ENCODE measurements at regions not wholly inside any gene's neighbourhood (a gene's known extent, or its start where the extent isn't known, plus 50 kb on each side); places are given as distances from the start of the nearest gene placed in this dataset.
"Not testable (repeated sequence)": the region's sequence is repeated elsewhere in the genome, so short reads cannot be mapped to it uniquely, and the experiment has no call there.

GRCh38 chr3:182420741-182421140 is 372.6 kb upstream of the ATP11B start:
- FAIRE-seq = no peak

- no peak for FAIRE-seq
Observed at GRCh38 chr3:182424006-182424405, 369.3 kb upstream of the ATP11B start.

GRCh38 chr3:182425926-182426718 is 367.2 kb upstream of the ATP11B start:
- FAIRE-seq = not testable (repeated sequence)

GRCh38 chr3:182431972-182432371 is 361.3 kb upstream of the ATP11B start:
- not testable (repeated sequence) for FAIRE-seq

- FAIRE-seq = no peak
Observed at GRCh38 chr3:182435860-182436259, 357.4 kb upstream of the ATP11B start.

- FAIRE-seq = no peak
Observed at GRCh38 chr3:182436547-182436946, 356.8 kb upstream of the ATP11B start.

GRCh38 chr3:182438398-182438797 is 354.9 kb upstream of the ATP11B start:
- no peak for FAIRE-seq

GRCh38 chr3:182440101-182440500 is 353.2 kb upstream of the ATP11B start:
- FAIRE-seq = no peak

- no peak for FAIRE-seq
Observed at GRCh38 chr3:182445576-182445975, 347.7 kb upstream of the ATP11B start.

GRCh38 chr3:182450942-182451787 is 342.1 kb upstream of the ATP11B start:
- FAIRE-seq = no peak

- FAIRE-seq = no peak
Observed at GRCh38 chr3:182451871-182452270, 341.4 kb upstream of the ATP11B start.

- no peak for FAIRE-seq
Observed at GRCh38 chr3:182455011-182455410, 338.3 kb upstream of the ATP11B start.

GRCh38 chr3:182460303-182460702 is 333.0 kb upstream of the ATP11B start:
- FAIRE-seq = no peak

- no peak for FAIRE-seq
Observed at GRCh38 chr3:182462152-182462551, 331.2 kb upstream of the ATP11B start.

GRCh38 chr3:182464513-182465145 is 328.7 kb upstream of the ATP11B start:
- FAIRE-seq = no peak

GRCh38 chr3:182465301-182466185 is 327.8 kb upstream of the ATP11B start:
- FAIRE-seq = no peak

- FAIRE-seq = no peak
Observed at GRCh38 chr3:182469086-182469485, 324.2 kb upstream of the ATP11B start.

- FAIRE-seq = no peak
Observed at GRCh38 chr3:182470187-182470586, 323.1 kb upstream of the ATP11B start.

GRCh38 chr3:182473191-182473710 is 320.1 kb upstream of the ATP11B start:
- no peak for FAIRE-seq

GRCh38 chr3:182478369-182478768 is 314.9 kb upstream of the ATP11B start:
- FAIRE-seq = no peak

GRCh38 chr3:182479419-182480336 is 313.6 kb upstream of the ATP11B start:
- no peak for FAIRE-seq

Data from A204.1 (cell line).